GM23338 (cell line): ENCODE measurements at regions not wholly inside any gene's neighbourhood (a gene's known extent, or its start where the extent isn't known, plus 50 kb on each side); places are given as distances from the start of the nearest gene placed in this dataset.

Experiments
- ATAC-seq: fragments of 200-7000 bp; cut with Tn5 transposase; 3 replicates; pipeline ENCODE4 v1.9.1; 2020
- DNase-seq: peaks from one replicate; pipeline ENCODE4 v3.0.0-alpha.2; 2015; ENCODE audit warnings: low spot score
- H2AFZ ChIP-seq: fragments of 200-600 bp; sonication (generic); 2 replicates; pipeline ENCODE4 v1.8.0; 2016; ENCODE audit warnings: antibody characterized with exemption, mild to moderate bottlenecking, moderate library complexity
- H3F3A ChIP-seq: fragments of 200-600 bp; sonication (generic); replicated peaks from 2 replicates; pipeline ENCODE4 v1.8.0; 2017; ENCODE audit warnings: antibody characterized with exemption, mixed run types, low read depth
- H3K27ac ChIP-seq: fragments of 200-600 bp; sonication (generic); 2 replicates; pipeline ENCODE4 v1.6.1; 2016; ENCODE audit warnings: low read depth
- H3K27me3 ChIP-seq: fragments of 200-600 bp; sonication (generic); 2 replicates; pipeline ENCODE4 v1.8.0; 2016; ENCODE audit warnings: mild to moderate bottlenecking, mixed run types, moderate library complexity; ENCODE audit not compliant: insufficient read depth
- H3K36me3 ChIP-seq: fragments of 200-600 bp; sonication (generic); 2 replicates; pipeline ENCODE4 v1.8.0; 2016; ENCODE audit warnings: mild to moderate bottlenecking; ENCODE audit not compliant: insufficient read depth
- H3K4me1 ChIP-seq: fragments of 200-600 bp; sonication (generic); 2 replicates; pipeline ENCODE4 v1.8.0; 2016; ENCODE audit warnings: mild to moderate bottlenecking, moderate library complexity; ENCODE audit not compliant: insufficient read depth
- H3K4me2 ChIP-seq: fragments of 200-600 bp; sonication (generic); 2 replicates; pipeline ENCODE4 v1.7.1; 2017; ENCODE audit warnings: mixed run types
- H3K4me3 ChIP-seq: fragments of 200-600 bp; sonication (generic); 2 replicates; pipeline ENCODE4 v1.6.1; 2016; ENCODE audit warnings: mixed run types
- H3K79me2 ChIP-seq: fragments of 200-600 bp; sonication (generic); replicated peaks from 2 replicates; pipeline ENCODE4 v1.8.0; 2017; ENCODE audit warnings: mild to moderate bottlenecking; ENCODE audit not compliant: insufficient read depth
- H3K9me2 ChIP-seq: fragments of 200-600 bp; sonication (generic); 2 replicates; pipeline ENCODE4 v1.8.0; 2017; ENCODE audit not compliant: insufficient read depth
- H4K20me1 ChIP-seq: fragments of 200-600 bp; sonication (generic); replicated peaks from 2 replicates; pipeline ENCODE4 v1.8.0; 2017; ENCODE audit warnings: mild to moderate bottlenecking; ENCODE audit not compliant: insufficient read depth
- H3K27ac Mint-ChIP-seq: 2 replicates; pipeline ENCODE4 v1.8.0; 2020; ENCODE audit warnings: inconsistent platforms, mild to moderate bottlenecking, moderate library complexity, mixed read lengths
- H3K27me3 Mint-ChIP-seq: 3 replicates; pipeline ENCODE4 v1.8.0; 2022; ENCODE audit warnings: low read depth, mild to moderate bottlenecking, moderate library complexity, mixed read lengths, inconsistent platforms; ENCODE audit not compliant: insufficient read depth, poor library complexity
- H3K36me3 Mint-ChIP-seq: 3 replicates; pipeline ENCODE4 v1.8.0; 2021; ENCODE audit warnings: low read depth, mild to moderate bottlenecking, inconsistent platforms, moderate library complexity, mixed read lengths
- H3K4me1 Mint-ChIP-seq: 3 replicates; pipeline ENCODE4 v1.8.0; 2020; ENCODE audit warnings: mild to moderate bottlenecking, inconsistent platforms, mixed read lengths
- H3K4me3 Mint-ChIP-seq: 3 replicates; pipeline ENCODE4 v1.8.0; 2021; ENCODE audit warnings: moderate library complexity, mild to moderate bottlenecking, inconsistent platforms, mixed read lengths
- H3K9me3 Mint-ChIP-seq: 3 replicates; pipeline ENCODE4 v1.8.0; 2020; ENCODE audit warnings: moderate library complexity, mild to moderate bottlenecking, inconsistent platforms, mixed read lengths
- CREB1 ChIP-seq: fragments of 250-450 bp; sonication (Bioruptor Pico); IDR thresholded peaks from 2 replicates; pipeline ENCODE4 v1.5.0; 2020; ENCODE audit warnings: low read depth, mild to moderate bottlenecking, moderate library complexity
- ETS1 ChIP-seq: IDR thresholded peaks from 2 replicates; pipeline ENCODE4 v1.6.1; 2016; ENCODE audit warnings: antibody characterized with exemption
- EZH2 ChIP-seq: fragments of 200-600 bp; sonication (generic); IDR thresholded peaks from one replicate; pipeline ENCODE4 v1.8.0; 2017; ENCODE audit warnings: antibody characterized with exemption, mild to moderate bottlenecking, low read depth; ENCODE audit not compliant: unreplicated experiment
- EZH2phosphoT487 ChIP-seq: fragments of 200-600 bp; sonication (generic); IDR thresholded peaks from one replicate; pipeline ENCODE4 v1.8.1; 2018; ENCODE audit warnings: antibody characterized with exemption; ENCODE audit not compliant: unreplicated experiment
- JUNB ChIP-seq: IDR thresholded peaks from one replicate; pipeline ENCODE4 v1.6.1; 2016; ENCODE audit warnings: antibody characterized with exemption; ENCODE audit not compliant: unreplicated experiment
- NANOG ChIP-seq: IDR thresholded peaks from 2 replicates; pipeline ENCODE4 v1.6.1; 2016; ENCODE audit warnings: antibody characterized with exemption, borderline replicate concordance
- POLR2AphosphoS5 ChIP-seq: IDR thresholded peaks from 2 replicates; pipeline ENCODE4 v1.6.1; 2016; ENCODE audit warnings: antibody characterized with exemption, low read depth
- STAT1 ChIP-seq: IDR thresholded peaks from one replicate; pipeline ENCODE4 v1.6.1; 2016; ENCODE audit warnings: antibody characterized with exemption; ENCODE audit not compliant: unreplicated experiment
- ZNF114 ChIP-seq: fragments of 250-450 bp; sonication (Bioruptor Pico); IDR thresholded peaks from 2 replicates; pipeline ENCODE4 v1.5.0; 2020; ENCODE audit warnings: mild to moderate bottlenecking, moderate library complexity
- ZNF331 ChIP-seq: fragments of 250-450 bp; sonication (Bioruptor Pico); IDR thresholded peaks from 2 replicates; pipeline ENCODE4 v1.5.0; 2020; ENCODE audit warnings: low read depth, mild to moderate bottlenecking, moderate library complexity
- TF ChIP-seq, protein P1 (sequence below): IDR thresholded peaks from one replicate; pipeline ENCODE4 v1.6.1; 2018; ENCODE audit warnings: antibody characterized with exemption; ENCODE audit not compliant: unreplicated experiment

- TF ChIP-seq, protein P1, sequence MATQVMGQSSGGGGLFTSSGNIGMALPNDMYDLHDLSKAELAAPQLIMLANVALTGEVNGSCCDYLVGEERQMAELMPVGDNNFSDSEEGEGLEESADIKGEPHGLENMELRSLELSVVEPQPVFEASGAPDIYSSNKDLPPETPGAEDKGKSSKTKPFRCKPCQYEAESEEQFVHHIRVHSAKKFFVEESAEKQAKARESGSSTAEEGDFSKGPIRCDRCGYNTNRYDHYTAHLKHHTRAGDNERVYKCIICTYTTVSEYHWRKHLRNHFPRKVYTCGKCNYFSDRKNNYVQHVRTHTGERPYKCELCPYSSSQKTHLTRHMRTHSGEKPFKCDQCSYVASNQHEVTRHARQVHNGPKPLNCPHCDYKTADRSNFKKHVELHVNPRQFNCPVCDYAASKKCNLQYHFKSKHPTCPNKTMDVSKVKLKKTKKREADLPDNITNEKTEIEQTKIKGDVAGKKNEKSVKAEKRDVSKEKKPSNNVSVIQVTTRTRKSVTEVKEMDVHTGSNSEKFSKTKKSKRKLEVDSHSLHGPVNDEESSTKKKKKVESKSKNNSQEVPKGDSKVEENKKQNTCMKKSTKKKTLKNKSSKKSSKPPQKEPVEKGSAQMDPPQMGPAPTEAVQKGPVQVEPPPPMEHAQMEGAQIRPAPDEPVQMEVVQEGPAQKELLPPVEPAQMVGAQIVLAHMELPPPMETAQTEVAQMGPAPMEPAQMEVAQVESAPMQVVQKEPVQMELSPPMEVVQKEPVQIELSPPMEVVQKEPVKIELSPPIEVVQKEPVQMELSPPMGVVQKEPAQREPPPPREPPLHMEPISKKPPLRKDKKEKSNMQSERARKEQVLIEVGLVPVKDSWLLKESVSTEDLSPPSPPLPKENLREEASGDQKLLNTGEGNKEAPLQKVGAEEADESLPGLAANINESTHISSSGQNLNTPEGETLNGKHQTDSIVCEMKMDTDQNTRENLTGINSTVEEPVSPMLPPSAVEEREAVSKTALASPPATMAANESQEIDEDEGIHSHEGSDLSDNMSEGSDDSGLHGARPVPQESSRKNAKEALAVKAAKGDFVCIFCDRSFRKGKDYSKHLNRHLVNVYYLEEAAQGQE, result no peak
- TF ChIP-seq ETS1, result no peak
- no peak for TF ChIP-seq CREB1 (CRISPR knock-in tag)
- TF ChIP-seq STAT1, result no peak
- TF ChIP-seq ZNF331 (CRISPR knock-in tag), result no peak
- TF ChIP-seq EZH2phosphoT487, result no peak
- no peak for TF ChIP-seq ZNF114 (CRISPR knock-in tag)
These were observed 167.5 kb upstream of the UMPS start (continued) for GRCh38 chr3:124562769-124563168.

- no peaks in the 10 kb centered on the region for H4K20me1 ChIP-seq
- no peak overlapping the region for H3K27ac ChIP-seq
- no peaks in the 10 kb centered on the region for H3K79me2 ChIP-seq
- H3K4me1 ChIP-seq, result no peaks in the 10 kb centered on the region
- H3K27me3 ChIP-seq, result no peaks in the 10 kb centered on the region
- no peak overlapping the region for H3K4me2 ChIP-seq
- no peaks in the 10 kb centered on the region for H3K9me3 Mint-ChIP-seq
- H3K36me3 ChIP-seq, result no peaks in the 10 kb centered on the region
- ATAC-seq (no peak), DNase-seq (no peak)
- no peaks in the 10 kb centered on the region for H3K9me2 ChIP-seq
- H2AFZ ChIP-seq, result no peak overlapping the region
- no peak overlapping the region for H3K4me3 ChIP-seq
- peaks cover 19% of the 10 kb centered on the region for H3K4me1 Mint-ChIP-seq
- peaks cover 3% of the 10 kb centered on the region for H3K27me3 Mint-ChIP-seq
- H3F3A ChIP-seq, result no peaks in the 10 kb centered on the region
- no peak overlapping the region for H3K4me3 Mint-ChIP-seq
- no peaks in the 10 kb centered on the region; the same call in 2 of the 3 replicates for H3K36me3 Mint-ChIP-seq
- H3K27ac Mint-ChIP-seq, result no peak overlapping the region
- no peak for TF ChIP-seq JUNB
- no peak for TF ChIP-seq EZH2
- TF ChIP-seq, protein P1, result no peak
- TF ChIP-seq POLR2AphosphoS5, result no peak
- TF ChIP-seq NANOG, result no peak
- no peak for TF ChIP-seq ETS1
These were observed 166.9 kb upstream of the UMPS start for GRCh38 chr3:124563376-124563775.
